ENCODE measurements at regions not wholly inside any gene's neighbourhood (a gene's known extent, or its start where the extent isn't known, plus 50 kb on each side); places are given as distances from the start of the nearest gene placed in this dataset.

DNA sequence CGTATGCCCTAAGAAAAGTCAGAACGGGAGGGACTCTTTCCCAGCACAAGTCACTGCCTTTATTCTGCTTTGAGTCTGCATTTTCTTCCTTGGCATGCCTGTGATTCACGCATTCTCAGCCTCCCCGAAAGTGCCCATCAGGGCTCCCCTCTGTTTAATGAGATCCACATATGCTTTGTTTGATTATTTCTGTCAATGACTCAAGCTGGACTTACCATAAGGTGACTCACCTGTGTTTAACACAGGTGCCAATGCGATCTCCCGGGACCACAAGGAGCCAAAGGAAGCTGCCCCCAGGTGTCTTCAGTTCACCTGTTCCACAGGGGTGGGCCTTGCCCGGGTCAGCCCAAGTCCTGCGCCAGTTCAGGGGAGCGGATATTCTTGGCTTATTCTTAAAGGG, 386.0 kb upstream of the SHH start:
- TF ChIP-seq, protein P1, sequence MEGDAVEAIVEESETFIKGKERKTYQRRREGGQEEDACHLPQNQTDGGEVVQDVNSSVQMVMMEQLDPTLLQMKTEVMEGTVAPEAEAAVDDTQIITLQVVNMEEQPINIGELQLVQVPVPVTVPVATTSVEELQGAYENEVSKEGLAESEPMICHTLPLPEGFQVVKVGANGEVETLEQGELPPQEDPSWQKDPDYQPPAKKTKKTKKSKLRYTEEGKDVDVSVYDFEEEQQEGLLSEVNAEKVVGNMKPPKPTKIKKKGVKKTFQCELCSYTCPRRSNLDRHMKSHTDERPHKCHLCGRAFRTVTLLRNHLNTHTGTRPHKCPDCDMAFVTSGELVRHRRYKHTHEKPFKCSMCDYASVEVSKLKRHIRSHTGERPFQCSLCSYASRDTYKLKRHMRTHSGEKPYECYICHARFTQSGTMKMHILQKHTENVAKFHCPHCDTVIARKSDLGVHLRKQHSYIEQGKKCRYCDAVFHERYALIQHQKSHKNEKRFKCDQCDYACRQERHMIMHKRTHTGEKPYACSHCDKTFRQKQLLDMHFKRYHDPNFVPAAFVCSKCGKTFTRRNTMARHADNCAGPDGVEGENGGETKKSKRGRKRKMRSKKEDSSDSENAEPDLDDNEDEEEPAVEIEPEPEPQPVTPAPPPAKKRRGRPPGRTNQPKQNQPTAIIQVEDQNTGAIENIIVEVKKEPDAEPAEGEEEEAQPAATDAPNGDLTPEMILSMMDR (IDR thresholded peaks at IDR 0.05; ENCODE audit: insufficient read depth, low read length), result no peak
- TF ChIP-seq POLR2AphosphoS5 (IDR thresholded peaks at IDR 0.05; ENCODE audit: low read depth), result no peak
- TF ChIP-seq REST (IDR thresholded peaks at IDR 0.05; ENCODE audit: insufficient replicate concordance, low read depth), result no peak
- no peak for TF ChIP-seq GABPA (IDR thresholded peaks at IDR 0.05; ENCODE audit: low read depth)
